ENCODE measurements at regions not wholly inside any gene's neighbourhood (a gene's known extent, or its start where the extent isn't known, plus 50 kb on each side); places are given as distances from the start of the nearest gene placed in this dataset.

DNA sequence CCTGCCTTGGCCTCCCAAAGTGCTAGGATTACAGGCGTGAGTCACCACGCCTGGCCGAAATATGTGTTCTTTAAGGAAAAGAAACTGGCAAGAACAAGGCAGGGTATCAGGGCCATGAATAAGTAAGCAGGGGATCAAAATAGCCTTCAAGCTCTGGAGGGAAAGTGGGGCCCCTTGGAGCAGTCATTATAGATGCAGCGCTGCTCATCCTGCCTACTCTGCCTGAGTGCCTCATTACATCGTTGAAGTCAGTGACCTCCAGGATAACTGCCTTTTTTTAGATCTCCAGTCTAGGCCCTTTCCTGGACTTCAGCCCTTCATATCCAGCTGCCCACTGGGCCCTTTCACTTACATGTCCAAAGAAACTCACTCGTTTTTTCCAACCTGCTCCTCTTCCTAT, 69.8 kb upstream of the PPM1B start:
- CTCF ChIA-PET (ENCODE audit: unreplicated experiment) = no interaction called here
- BruUV-seq (replicated peaks) = no TSS peak
- H2AFZ ChIP-seq (ENCODE audit: low read length) = no peak overlapping the region
- no peak overlapping the region for H3K4me3 ChIP-seq (ENCODE audit: low read depth, low read length, poor library complexity, severe bottlenecking)
- H3K36me3 ChIP-seq (ENCODE audit: insufficient read depth, low read length) = no peaks in the 10 kb centered on the region
- DNase-seq (ENCODE audit: low spot score) = no peak
- no peaks in the 10 kb centered on the region for H3K79me2 ChIP-seq (ENCODE audit: insufficient read depth, low read depth, low read length)
- no peaks in the 10 kb centered on the region for H3K9me2 ChIP-seq (ENCODE audit: insufficient read depth, low read length)
- H3K4me2 ChIP-seq (ENCODE audit: low read length) = no peak overlapping the region
- POLR2A ChIA-PET = interaction anchor here (0.6 kb wide), 1 partner anchor 175 kb away, joined by 3 read pairs; no protein-coding TSS in a partner anchor
- intact Hi-C loops (cut with micrococcal nuclease; ENCODE audit: unreplicated experiment) = no loop called here
- TF ChIP-seq, protein P1, sequence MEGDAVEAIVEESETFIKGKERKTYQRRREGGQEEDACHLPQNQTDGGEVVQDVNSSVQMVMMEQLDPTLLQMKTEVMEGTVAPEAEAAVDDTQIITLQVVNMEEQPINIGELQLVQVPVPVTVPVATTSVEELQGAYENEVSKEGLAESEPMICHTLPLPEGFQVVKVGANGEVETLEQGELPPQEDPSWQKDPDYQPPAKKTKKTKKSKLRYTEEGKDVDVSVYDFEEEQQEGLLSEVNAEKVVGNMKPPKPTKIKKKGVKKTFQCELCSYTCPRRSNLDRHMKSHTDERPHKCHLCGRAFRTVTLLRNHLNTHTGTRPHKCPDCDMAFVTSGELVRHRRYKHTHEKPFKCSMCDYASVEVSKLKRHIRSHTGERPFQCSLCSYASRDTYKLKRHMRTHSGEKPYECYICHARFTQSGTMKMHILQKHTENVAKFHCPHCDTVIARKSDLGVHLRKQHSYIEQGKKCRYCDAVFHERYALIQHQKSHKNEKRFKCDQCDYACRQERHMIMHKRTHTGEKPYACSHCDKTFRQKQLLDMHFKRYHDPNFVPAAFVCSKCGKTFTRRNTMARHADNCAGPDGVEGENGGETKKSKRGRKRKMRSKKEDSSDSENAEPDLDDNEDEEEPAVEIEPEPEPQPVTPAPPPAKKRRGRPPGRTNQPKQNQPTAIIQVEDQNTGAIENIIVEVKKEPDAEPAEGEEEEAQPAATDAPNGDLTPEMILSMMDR (conservative IDR thresholded peaks at IDR 0.05; ENCODE audit: low read length) = no peak
- no peak for TF ChIP-seq EZH2phosphoT487 (IDR thresholded peaks at IDR 0.05; ENCODE audit: borderline replicate concordance, low read depth, low read length)
- no peaks in the 10 kb centered on the region for H4K20me1 ChIP-seq (ENCODE audit: insufficient read depth, low read length)
- no peaks in the 10 kb centered on the region for H3K9me3 ChIP-seq (ENCODE audit: low read length)
- no peak overlapping the region for H3K27ac ChIP-seq (ENCODE audit: low read depth, low read length, poor library complexity, severe bottlenecking)
- no peaks in the 10 kb centered on the region for H3K4me1 ChIP-seq (ENCODE audit: insufficient read depth, low read length, poor library complexity, severe bottlenecking)

DNA sequence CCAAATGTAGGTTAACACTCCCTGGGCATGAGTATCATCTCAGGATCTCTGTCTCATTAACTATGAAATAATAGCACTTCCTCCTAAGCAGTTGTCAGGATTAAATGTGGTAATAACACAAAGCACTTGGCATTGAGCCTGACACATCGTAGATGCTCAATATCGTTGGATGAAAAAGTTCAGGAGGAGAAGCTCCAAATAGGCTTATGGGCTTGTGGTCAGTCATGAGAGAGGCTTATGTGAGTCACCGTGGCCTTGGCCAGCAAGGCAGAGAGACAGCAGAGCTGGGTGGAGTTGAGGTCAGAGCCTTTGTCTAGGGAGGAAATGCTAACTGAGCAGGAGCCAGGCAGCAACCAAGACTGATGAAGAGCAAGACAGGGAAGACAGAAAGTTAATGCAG, 68.3 kb upstream of the PPM1B start:
- ChIA-PET POLR2A (no interaction called here), CTCF (ENCODE audit: unreplicated experiment) (interaction anchor here (0.9 kb wide), 1 partner anchor 12 kb away, joined by 3 read pairs; no protein-coding TSS in a partner anchor)

DNA sequence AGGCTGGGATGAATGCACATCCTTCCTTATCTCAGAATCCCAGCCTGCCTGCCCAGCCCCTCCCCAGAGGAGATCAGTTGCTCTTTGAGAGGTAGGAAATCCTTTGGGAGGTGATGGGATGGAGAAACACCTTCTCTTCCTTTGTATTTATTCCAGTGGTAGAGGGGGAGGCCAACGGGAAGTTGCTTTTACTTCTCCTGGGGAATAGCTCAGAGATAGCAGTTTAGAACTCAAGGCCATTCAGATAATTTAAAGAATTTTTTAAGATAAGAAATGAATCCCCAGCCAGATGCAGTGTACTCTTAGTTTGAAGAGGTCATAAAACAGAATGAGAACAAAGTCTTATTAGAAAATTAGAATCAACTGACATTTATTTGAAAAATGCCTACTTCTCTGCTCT, 67.4 kb upstream of the PPM1B start:
- intact Hi-C loops (cut with micrococcal nuclease; ENCODE audit: unreplicated experiment) = no loop called here
- no peaks in the 10 kb centered on the region for H4K20me1 ChIP-seq (ENCODE audit: insufficient read depth, low read length)
- H3K9me2 ChIP-seq (ENCODE audit: insufficient read depth, low read length) = no peaks in the 10 kb centered on the region
- H2AFZ ChIP-seq (ENCODE audit: low read length) = no peak overlapping the region
- H3K4me3 ChIP-seq (ENCODE audit: low read depth, low read length, poor library complexity, severe bottlenecking) = no peak overlapping the region
- CTCF ChIA-PET (ENCODE audit: unreplicated experiment) = interaction anchor here (0.9 kb wide), 1 partner anchor 13 kb away, joined by 3 read pairs; no protein-coding TSS in a partner anchor
- no peak overlapping the region for H3K27ac ChIP-seq (ENCODE audit: low read depth, low read length, poor library complexity, severe bottlenecking)
- H3K36me3 ChIP-seq (ENCODE audit: insufficient read depth, low read length) = no peaks in the 10 kb centered on the region
- no TSS peak for BruUV-seq (replicated peaks)
- TF ChIP-seq EZH2phosphoT487 (IDR thresholded peaks at IDR 0.05; ENCODE audit: borderline replicate concordance, low read depth, low read length) = no peak
- TF ChIP-seq, protein P1 (conservative IDR thresholded peaks at IDR 0.05; ENCODE audit: low read length) = no peak
- H3K4me2 ChIP-seq (ENCODE audit: low read length) = no peak overlapping the region
- no peaks in the 10 kb centered on the region for H3K79me2 ChIP-seq (ENCODE audit: insufficient read depth, low read depth, low read length)
- no peaks in the 10 kb centered on the region for H3K4me1 ChIP-seq (ENCODE audit: insufficient read depth, low read length, poor library complexity, severe bottlenecking)
- no peaks in the 10 kb centered on the region for H3K9me3 ChIP-seq (ENCODE audit: low read length)
- DNase-seq (ENCODE audit: low spot score) = no peak
- POLR2A ChIA-PET = no interaction called here

More for the DNA sequence above, 68.3 kb upstream of the PPM1B start:
- intact Hi-C loops (cut with micrococcal nuclease; ENCODE audit: unreplicated experiment) = no loop called here
- Histone ChIP-seq H3K27ac (ENCODE audit: low read depth, low read length, poor library complexity, severe bottlenecking) (no peak overlapping the region), H3K9me3 (ENCODE audit: low read length) (no peaks in the 10 kb centered on the region), H4K20me1 (ENCODE audit: insufficient read depth, low read length) (no peaks in the 10 kb centered on the region), H3K36me3 (ENCODE audit: insufficient read depth, low read length) (no peaks in the 10 kb centered on the region), H2AFZ (ENCODE audit: low read length) (no peak overlapping the region), H3K79me2 (ENCODE audit: insufficient read depth, low read depth, low read length) (no peaks in the 10 kb centered on the region), H3K4me3 (ENCODE audit: low read depth, low read length, poor library complexity, severe bottlenecking) (no peak overlapping the region), H3K4me1 (ENCODE audit: insufficient read depth, low read length, poor library complexity, severe bottlenecking) (no peaks in the 10 kb centered on the region), H3K9me2 (ENCODE audit: insufficient read depth, low read length) (no peaks in the 10 kb centered on the region), H3K4me2 (ENCODE audit: low read length) (no peak overlapping the region)
- BruUV-seq (replicated peaks) = no TSS peak
- no peak for DNase-seq (ENCODE audit: low spot score)
- TF ChIP-seq, protein P1 (conservative IDR thresholded peaks at IDR 0.05; ENCODE audit: low read length) = no peak
- no peak for TF ChIP-seq EZH2phosphoT487 (IDR thresholded peaks at IDR 0.05; ENCODE audit: borderline replicate concordance, low read depth, low read length)

Data from OCI-LY7 (cell line).